ENCODE measurements at regions not wholly inside any gene's neighbourhood (a gene's known extent, or its start where the extent isn't known, plus 50 kb on each side); places are given as distances from the start of the nearest gene placed in this dataset.
"Not testable (repeated sequence)": the region's sequence is repeated elsewhere in the genome, so short reads cannot be mapped to it uniquely, and the experiment has no call there.

DNA sequence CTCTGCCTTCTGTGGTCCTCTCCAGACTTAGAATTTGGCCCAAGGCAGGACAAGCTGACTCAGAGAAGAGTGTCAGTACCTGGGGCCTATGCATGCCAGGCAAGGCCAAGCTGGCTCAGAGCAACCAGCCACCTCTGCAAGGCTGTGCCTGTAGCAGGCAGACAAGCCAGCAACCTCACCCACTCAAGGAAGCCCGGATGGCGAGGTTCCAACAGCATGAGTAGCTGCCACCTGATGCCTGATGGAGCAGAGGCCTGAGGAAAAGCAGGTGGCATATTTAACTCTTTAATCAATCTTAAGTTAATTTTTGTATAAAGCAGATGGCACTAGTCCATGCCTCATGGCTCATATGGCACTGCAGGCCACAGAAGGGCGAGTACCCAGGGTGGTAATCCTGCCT lies 3595.8 kb upstream of the OR11H1 start:
- H3K9me3 ChIP-seq; H3K36me3 ChIP-seq; intact Hi-C loops (cut with DNase I); H3K4me1 ChIP-seq; H3K27me3 ChIP-seq; H3K27ac ChIP-seq; ATAC-seq; H3K4me3 ChIP-seq: not testable (repeated sequence)
- WGBS, 2 donors: 73 to 74% methylated on average over 2 to 3 of the region's 3 CpGs
- peak in 1 of 2 donors; percentile 4 for DNase-seq

- ATAC-seq; intact Hi-C loops (cut with DNase I); H3K27me3 ChIP-seq; H3K4me1 ChIP-seq; H3K27ac ChIP-seq; DNase-seq; H3K4me3 ChIP-seq; H3K36me3 ChIP-seq: not testable (repeated sequence)
- WGBS, 2 donors: 77 to 84% methylated on average over 9 to 11 of the region's 11 CpGs
- H3K9me3 ChIP-seq: peaks cover 0 to 25% (median 0%) of the 10 kb centered on the region in 11 donors
These were observed 3559.9 kb upstream of the OR11H1 start for GRCh38 chr22:11967915-11968616.

DNA sequence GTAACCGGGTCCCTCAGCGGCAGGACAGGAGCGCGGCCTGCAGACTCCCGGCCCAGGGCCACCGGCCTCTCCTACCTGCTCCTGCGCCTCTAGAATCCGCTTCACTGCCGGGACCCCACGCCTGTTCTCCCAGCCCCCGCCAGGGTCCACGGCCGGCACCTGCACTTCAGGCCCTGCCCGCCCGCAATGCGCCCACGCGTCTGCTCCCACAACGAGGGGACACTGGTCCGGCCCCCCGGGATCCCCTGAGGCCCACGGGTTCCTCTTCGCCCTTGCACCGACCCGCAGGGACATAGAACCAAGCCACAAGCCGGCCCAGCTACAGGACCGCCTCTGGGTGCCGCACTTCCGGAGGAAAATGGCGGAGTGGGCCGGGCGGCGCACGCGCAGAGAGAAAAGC lies 3554.1 kb upstream of the OR11H1 start:
- H3K4me1 ChIP-seq; H3K27me3 ChIP-seq; H3K27ac ChIP-seq; intact Hi-C loops (cut with DNase I); ATAC-seq; H3K36me3 ChIP-seq; DNase-seq; H3K9me3 ChIP-seq: not testable (repeated sequence)
- peak overlapping the region in 3 of 10 donors; percentile 13 to 22 (median 20) for H3K4me3 ChIP-seq
- WGBS, 2 donors: 49 to 51% methylated on average over 31 to 35 of the region's 35 CpGs

Measured in heart right ventricle (tissue), 16 donors.